DMS 273 treated with DMSO at 0.1 percent for 48 hours (cell line): ENCODE measurements at regions not wholly inside any gene's neighbourhood (a gene's known extent, or its start where the extent isn't known, plus 50 kb on each side); places are given as distances from the start of the nearest gene placed in this dataset.

Experiments
- DNase-seq: peaks from one replicate; lab custom pipeline; 2025; lab: John Stamatoyannopoulos, UW

- DNase-seq = no peak
These were observed 527.2 kb upstream of the PRKX start for GRCh38 chrX:4240541-4241194.

- DNase-seq = no peak
These were observed 526.4 kb upstream of the PRKX start for GRCh38 chrX:4239650-4240540.

- no peak for DNase-seq
These were observed 525.5 kb upstream of the PRKX start for GRCh38 chrX:4238916-4239315.

GRCh38 chrX:4225086-4225485 is 511.6 kb upstream of the PRKX start:
- DNase-seq = no peak

GRCh38 chrX:4206941-4207340 is 493.5 kb upstream of the PRKX start:
- DNase-seq = no peak

GRCh38 chrX:4197971-4198370 is 484.5 kb upstream of the PRKX start:
- DNase-seq = no peak

GRCh38 chrX:4193500-4194155 is 480.2 kb upstream of the PRKX start:
- DNase-seq = no peak

GRCh38 chrX:4186331-4186730 is 472.9 kb upstream of the PRKX start:
- DNase-seq = no peak

- no peak for DNase-seq
These were observed 471.6 kb upstream of the PRKX start for GRCh38 chrX:4185086-4185485.

GRCh38 chrX:4182408-4182806 is 469.0 kb upstream of the PRKX start:
- DNase-seq = no peak

GRCh38 chrX:4181782-4182407 is 468.4 kb upstream of the PRKX start:
- DNase-seq = no peak

- no peak for DNase-seq
These were observed 465.6 kb upstream of the PRKX start for GRCh38 chrX:4179031-4179430.

- no peak for DNase-seq
These were observed 461.8 kb upstream of the PRKX start for GRCh38 chrX:4175221-4175620.

GRCh38 chrX:4173743-4174142 is 460.3 kb upstream of the PRKX start:
- DNase-seq = no peak

GRCh38 chrX:4151798-4152197 is 438.3 kb upstream of the PRKX start:
- DNase-seq = no peak

- DNase-seq = no peak
These were observed 436.8 kb upstream of the PRKX start for GRCh38 chrX:4150259-4150658.

- no peak for DNase-seq
These were observed 416.2 kb upstream of the PRKX start for GRCh38 chrX:4129626-4130025.

- no peak for DNase-seq
These were observed 405.4 kb upstream of the PRKX start for GRCh38 chrX:4118666-4119530.

- DNase-seq = no peak
These were observed 397.5 kb upstream of the PRKX start for GRCh38 chrX:4110964-4111363.

GRCh38 chrX:4094926-4095325 is 381.5 kb upstream of the PRKX start:
- no peak for DNase-seq

GRCh38 chrX:4091046-4091760 is 377.8 kb upstream of the PRKX start:
- no peak for DNase-seq
